ENCODE measurements at regions not wholly inside any gene's neighbourhood (a gene's known extent, or its start where the extent isn't known, plus 50 kb on each side); places are given as distances from the start of the nearest gene placed in this dataset.

DNA sequence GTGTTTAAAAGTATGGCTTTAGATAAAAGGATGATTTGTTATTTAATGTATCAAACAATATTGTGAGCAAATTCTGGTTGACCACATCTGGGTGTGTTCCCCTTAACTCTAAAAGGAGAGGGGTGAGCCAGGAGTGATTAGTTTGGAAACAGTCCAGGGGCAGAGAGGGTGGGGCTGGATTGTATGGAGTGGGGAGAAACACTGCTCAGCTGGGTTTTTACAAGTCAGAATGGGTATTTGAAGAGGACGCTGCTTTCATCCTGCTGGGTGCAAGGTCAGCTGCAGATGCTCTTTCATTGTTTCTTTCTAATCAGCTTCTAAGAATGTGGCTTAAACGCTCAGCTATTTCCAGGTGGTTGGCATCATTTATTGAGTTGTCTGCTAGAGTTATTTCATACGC is 82.8 kb upstream of the LIMCH1 start:
- no peaks in the 10 kb centered on the region for H3K36me3 Mint-ChIP-seq
- H3K27me3 Mint-ChIP-seq (ENCODE audit: low read depth in 3 of 3) = no peaks in the 10 kb centered on the region
- no CpG with 5 or more reads among the region's 3 CpGs for WGBS (ENCODE audit: insufficient coverage)

DNA sequence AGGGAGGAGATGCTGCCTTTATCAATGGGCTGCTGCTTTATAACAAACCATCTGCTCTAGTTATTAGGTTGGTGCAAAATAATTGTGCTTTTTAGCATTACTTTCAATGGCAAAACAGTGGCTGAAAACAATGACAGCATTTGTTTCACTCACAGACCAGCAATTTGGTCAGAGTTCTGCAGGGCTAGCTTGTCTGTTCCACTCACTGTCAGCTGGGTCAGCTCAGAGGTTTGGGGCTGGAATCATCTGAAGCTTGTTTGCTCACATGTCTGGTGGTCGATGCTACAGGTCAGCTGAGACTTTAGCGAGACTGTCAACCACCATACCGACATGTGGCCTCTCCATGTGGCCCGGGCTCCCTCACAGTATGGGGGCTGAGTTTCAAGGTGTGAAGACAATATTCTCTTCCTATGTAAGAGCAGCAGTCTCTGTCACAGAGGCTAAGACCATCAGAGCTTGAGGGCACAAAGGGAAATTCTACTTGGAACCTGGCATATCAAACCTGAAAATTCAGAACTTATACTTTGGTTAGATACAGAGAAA is 81.3 kb upstream of the LIMCH1 start:
- Histone ChIP-seq H3K9ac (ENCODE audit: insufficient read depth, low read length, poor library complexity, severe bottlenecking) (no peak overlapping the region), H3K4me1 (ENCODE audit: control insufficient read depth in 1 of 2, insufficient read depth in 2 of 2, low read length in 2 of 2) (peaks cover 10% of the 10 kb centered on the region in 2 donors), H3K79me2 (ENCODE audit: insufficient read depth, low read length) (no peaks in the 10 kb centered on the region), H3K9me3 (replicated peaks in 1 of 2; ENCODE audit: control insufficient read depth in 1 of 2, insufficient read depth in 1 of 2, low read length in 2 of 2) (no peaks in the 10 kb centered on the region), H3K4me3 (replicated peaks in 1 of 3; ENCODE audit: low read depth in 2 of 3, low read length in 3 of 3) (no peak overlapping the region), H3K36me3 (replicated peaks in 1 of 2; ENCODE audit: control insufficient read depth in 1 of 2, insufficient read depth in 2 of 2, low read length in 2 of 2) (no peaks in the 10 kb centered on the region), H3K27ac (ENCODE audit: low read depth in 1 of 2, low read length in 2 of 2) (no peak overlapping the region), H2AFZ (ENCODE audit: insufficient read depth, low read depth, low read length, poor library complexity, severe bottlenecking) (no peak overlapping the region), H4K20me1 (ENCODE audit: insufficient read depth, low read length) (no peaks in the 10 kb centered on the region), H3K27me3 (ENCODE audit: control insufficient read depth in 2 of 2, insufficient read depth in 2 of 2, low read length in 2 of 2) (no peaks in the 10 kb centered on the region), H3K4me2 (replicated peaks; ENCODE audit: extremely low read depth, low read length, poor library complexity, severe bottlenecking) (no peak overlapping the region)
- no peaks in the 10 kb centered on the region for H3K36me3 Mint-ChIP-seq
- no peaks in the 10 kb centered on the region for H3K9me3 Mint-ChIP-seq
- intact Hi-C loops (cut with micrococcal nuclease) = no loop called here
- no peak for DNase-seq
- peaks cover 15% of the 10 kb centered on the region for H3K4me1 Mint-ChIP-seq
- TF ChIP-seq, protein P1, sequence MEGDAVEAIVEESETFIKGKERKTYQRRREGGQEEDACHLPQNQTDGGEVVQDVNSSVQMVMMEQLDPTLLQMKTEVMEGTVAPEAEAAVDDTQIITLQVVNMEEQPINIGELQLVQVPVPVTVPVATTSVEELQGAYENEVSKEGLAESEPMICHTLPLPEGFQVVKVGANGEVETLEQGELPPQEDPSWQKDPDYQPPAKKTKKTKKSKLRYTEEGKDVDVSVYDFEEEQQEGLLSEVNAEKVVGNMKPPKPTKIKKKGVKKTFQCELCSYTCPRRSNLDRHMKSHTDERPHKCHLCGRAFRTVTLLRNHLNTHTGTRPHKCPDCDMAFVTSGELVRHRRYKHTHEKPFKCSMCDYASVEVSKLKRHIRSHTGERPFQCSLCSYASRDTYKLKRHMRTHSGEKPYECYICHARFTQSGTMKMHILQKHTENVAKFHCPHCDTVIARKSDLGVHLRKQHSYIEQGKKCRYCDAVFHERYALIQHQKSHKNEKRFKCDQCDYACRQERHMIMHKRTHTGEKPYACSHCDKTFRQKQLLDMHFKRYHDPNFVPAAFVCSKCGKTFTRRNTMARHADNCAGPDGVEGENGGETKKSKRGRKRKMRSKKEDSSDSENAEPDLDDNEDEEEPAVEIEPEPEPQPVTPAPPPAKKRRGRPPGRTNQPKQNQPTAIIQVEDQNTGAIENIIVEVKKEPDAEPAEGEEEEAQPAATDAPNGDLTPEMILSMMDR (IDR thresholded peaks at IDR 0.05) = no peak
- H3K27ac Mint-ChIP-seq = no peak overlapping the region
- WGBS (ENCODE audit: insufficient coverage) = 86% methylated on average over 1 of the region's 4 CpGs
- no peaks in the 10 kb centered on the region for H3K27me3 Mint-ChIP-seq (ENCODE audit: low read depth in 3 of 3)
- H3K4me3 Mint-ChIP-seq = no peak overlapping the region

More for the DNA sequence above, 82.8 kb upstream of the LIMCH1 start:
- no peak overlapping the region for H3K4me3 Mint-ChIP-seq
- H3K27ac Mint-ChIP-seq = no peak overlapping the region
- H3K4me3 ChIP-seq (replicated peaks in 1 of 3; ENCODE audit: low read depth in 2 of 3, low read length in 3 of 3) = no peak overlapping the region
- H3K36me3 ChIP-seq (replicated peaks in 1 of 2; ENCODE audit: control insufficient read depth in 1 of 2, insufficient read depth in 2 of 2, low read length in 2 of 2) = no peaks in the 10 kb centered on the region
- no peaks in the 10 kb centered on the region for H3K79me2 ChIP-seq (ENCODE audit: insufficient read depth, low read length)
- H3K4me1 Mint-ChIP-seq = peaks cover 18% of the 10 kb centered on the region
- peaks cover 11 to 12% of the 10 kb centered on the region in 2 donors for H3K4me1 ChIP-seq (ENCODE audit: control insufficient read depth in 1 of 2, insufficient read depth in 2 of 2, low read length in 2 of 2)
- no peaks in the 10 kb centered on the region for H3K27me3 ChIP-seq (ENCODE audit: control insufficient read depth in 2 of 2, insufficient read depth in 2 of 2, low read length in 2 of 2)
- H3K27ac ChIP-seq (ENCODE audit: low read depth in 1 of 2, low read length in 2 of 2) = no peak overlapping the region
- TF ChIP-seq, protein P1 (IDR thresholded peaks at IDR 0.05) = no peak
- no peaks in the 10 kb centered on the region for H3K9me3 ChIP-seq (replicated peaks in 1 of 2; ENCODE audit: control insufficient read depth in 1 of 2, insufficient read depth in 1 of 2, low read length in 2 of 2)
- no peaks in the 10 kb centered on the region for H3K9me3 Mint-ChIP-seq
- no peak overlapping the region for H3K4me2 ChIP-seq (replicated peaks; ENCODE audit: extremely low read depth, low read length, poor library complexity, severe bottlenecking)
- no peak overlapping the region for H3K9ac ChIP-seq (ENCODE audit: insufficient read depth, low read length, poor library complexity, severe bottlenecking)
- DNase-seq = no peak
- H4K20me1 ChIP-seq (ENCODE audit: insufficient read depth, low read length) = no peaks in the 10 kb centered on the region
- no peak overlapping the region for H2AFZ ChIP-seq (ENCODE audit: insufficient read depth, low read depth, low read length, poor library complexity, severe bottlenecking)
- intact Hi-C loops (cut with micrococcal nuclease) = no loop called here
